ENCODE measurements at regions not wholly inside any gene's neighbourhood (a gene's known extent, or its start where the extent isn't known, plus 50 kb on each side); places are given as distances from the start of the nearest gene placed in this dataset.

DNA sequence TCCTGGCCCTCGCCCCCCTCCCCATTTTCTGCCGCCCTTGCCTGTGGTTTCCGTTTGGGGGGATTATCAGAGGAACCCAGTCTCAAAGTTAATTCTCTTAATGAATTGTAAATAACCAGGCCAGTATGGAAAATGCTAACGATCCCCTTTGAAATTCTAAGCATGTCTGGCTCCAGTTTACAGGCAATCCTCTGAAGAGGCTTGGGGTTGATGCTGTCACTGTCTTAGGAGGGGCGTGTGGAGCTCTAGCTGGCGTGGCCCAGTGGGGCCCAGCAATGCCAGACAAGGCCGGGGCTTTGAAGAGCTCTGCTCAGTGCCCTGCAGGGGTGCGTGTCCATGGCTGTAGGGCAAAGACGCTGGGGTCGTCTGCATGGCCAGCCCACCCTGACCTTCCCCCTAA lies 164.6 kb downstream of the CYLD start:
- TF ChIP-seq, protein P1, sequence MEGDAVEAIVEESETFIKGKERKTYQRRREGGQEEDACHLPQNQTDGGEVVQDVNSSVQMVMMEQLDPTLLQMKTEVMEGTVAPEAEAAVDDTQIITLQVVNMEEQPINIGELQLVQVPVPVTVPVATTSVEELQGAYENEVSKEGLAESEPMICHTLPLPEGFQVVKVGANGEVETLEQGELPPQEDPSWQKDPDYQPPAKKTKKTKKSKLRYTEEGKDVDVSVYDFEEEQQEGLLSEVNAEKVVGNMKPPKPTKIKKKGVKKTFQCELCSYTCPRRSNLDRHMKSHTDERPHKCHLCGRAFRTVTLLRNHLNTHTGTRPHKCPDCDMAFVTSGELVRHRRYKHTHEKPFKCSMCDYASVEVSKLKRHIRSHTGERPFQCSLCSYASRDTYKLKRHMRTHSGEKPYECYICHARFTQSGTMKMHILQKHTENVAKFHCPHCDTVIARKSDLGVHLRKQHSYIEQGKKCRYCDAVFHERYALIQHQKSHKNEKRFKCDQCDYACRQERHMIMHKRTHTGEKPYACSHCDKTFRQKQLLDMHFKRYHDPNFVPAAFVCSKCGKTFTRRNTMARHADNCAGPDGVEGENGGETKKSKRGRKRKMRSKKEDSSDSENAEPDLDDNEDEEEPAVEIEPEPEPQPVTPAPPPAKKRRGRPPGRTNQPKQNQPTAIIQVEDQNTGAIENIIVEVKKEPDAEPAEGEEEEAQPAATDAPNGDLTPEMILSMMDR (IDR thresholded peaks at IDR 0.05; ENCODE audit: poor library complexity): no peak
- no peak for TF ChIP-seq EZH2 (IDR thresholded peaks at IDR 0.05; ENCODE audit: borderline replicate concordance)
